ENCODE measurements at regions not wholly inside any gene's neighbourhood (a gene's known extent, or its start where the extent isn't known, plus 50 kb on each side); places are given as distances from the start of the nearest gene placed in this dataset.

DNA sequence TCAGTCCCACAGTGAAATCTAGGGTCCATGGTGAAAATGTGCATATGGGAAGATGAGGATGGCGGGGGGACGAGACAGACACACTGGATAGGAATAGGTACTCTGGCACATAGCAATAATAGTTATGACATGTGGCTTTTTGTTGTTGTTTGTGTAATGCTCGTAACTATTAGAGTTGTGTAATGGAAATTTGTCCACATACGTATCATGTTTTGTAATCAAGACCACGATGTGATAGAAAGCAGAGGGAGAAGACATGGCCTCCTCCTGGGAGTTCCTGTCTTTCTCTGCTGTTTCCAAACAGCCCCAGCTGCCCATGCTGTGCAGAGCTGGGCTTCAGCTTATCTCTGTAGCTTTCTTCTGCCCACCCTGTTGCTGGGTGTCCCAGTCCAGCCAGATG is 185.3 kb upstream of the TMTC4 start:
- Histone ChIP-seq H4K5ac (ENCODE audit: insufficient read length, low read depth, low read length) (no peak overlapping the region), H3K27ac (ENCODE audit: low read depth, low read length) (no peak overlapping the region), H3K4me2 (ENCODE audit: insufficient read depth in 1 of 2, low read depth in 2 of 2, low read length in 2 of 2) (no peak overlapping the region), H2BK5ac (ENCODE audit: low read depth, low read length) (no peak overlapping the region), H3K14ac (ENCODE audit: insufficient read length) (no peak overlapping the region), H3K56ac (replicated peaks; ENCODE audit: insufficient read length, low read depth, low read length) (no peak overlapping the region), H3K23ac (ENCODE audit: insufficient read length) (no peak overlapping the region), H3K9me3 (ENCODE audit: insufficient read depth in 2 of 2, low read depth in 1 of 2, low read length in 1 of 2) (no peaks in the 10 kb centered on the region), H3K27me3 (replicated peaks in 1 of 4; ENCODE audit: control insufficient read depth in 3 of 4, extremely low read depth in 1 of 4, insufficient read depth in 3 of 4, low read length in 3 of 4) (no peaks in the 10 kb centered on the region), H3K4ac (replicated peaks; ENCODE audit: insufficient read length, low read depth, low read length) (no peak overlapping the region), H3K4me1 (replicated peaks in 1 of 4; ENCODE audit: control insufficient read depth in 3 of 4, insufficient read depth in 4 of 4, low read length in 3 of 4) (no peaks in the 10 kb centered on the region), H3K23me2 (ENCODE audit: low read depth, low read length) (no peaks in the 10 kb centered on the region), H2BK20ac (ENCODE audit: low read length) (no peak overlapping the region), H3K18ac (ENCODE audit: extremely low read depth, low read length) (no peak overlapping the region), H2AFZ (ENCODE audit: low read length) (no peak overlapping the region), H2BK12ac (ENCODE audit: low read depth, low read length) (no peak overlapping the region), H3K36me3 (ENCODE audit: control insufficient read depth in 2 of 4, insufficient read depth in 4 of 4, low read length in 3 of 4) (no peaks in the 10 kb centered on the region), H3K4me3 (ENCODE audit: extremely low read depth in 1 of 4, insufficient read depth in 2 of 4, low read depth in 3 of 4, low read length in 4 of 4) (no peak overlapping the region), H4K8ac (ENCODE audit: extremely low read depth, insufficient read depth, low read length) (no peak overlapping the region), H4K91ac (replicated peaks; ENCODE audit: insufficient read length, low read length) (no peak overlapping the region), H4K20me1 (replicated peaks in 1 of 2; ENCODE audit: control insufficient read depth in 1 of 2, insufficient read depth in 2 of 2, low read length in 2 of 2) (no peaks in the 10 kb centered on the region), H2BK120ac (replicated peaks; ENCODE audit: low read depth, low read length) (no peak overlapping the region), H2AK5ac (ENCODE audit: low read depth, low read length) (no peak overlapping the region), H3K79me2 (ENCODE audit: control insufficient read depth in 1 of 2, insufficient read depth in 2 of 2, low read length in 2 of 2) (no peaks in the 10 kb centered on the region), H3K9ac (replicated peaks in 1 of 4; ENCODE audit: extremely low read depth in 1 of 4, low read depth in 3 of 4, low read length in 3 of 4) (no peak overlapping the region), H2BK15ac (ENCODE audit: low read length) (no peak overlapping the region), H3K79me1 (ENCODE audit: low read depth, low read length) (no peaks in the 10 kb centered on the region)
- ChIA-PET POLR2A (ENCODE audit: partially characterized antibody) (no interaction called here), CTCF (ENCODE audit: partially characterized antibody) (interaction anchor here (0.6 kb wide), 1 partner anchor 166 kb away, joined by 3 read pairs; no protein-coding TSS in a partner anchor)
- no peak for FAIRE-seq
- DNase-seq (ENCODE audit: low read depth in 1 of 2, low spot score in 2 of 2): no peak
- 89% methylated on average over 5 of the region's 5 CpGs; no CpG with 5 or more reads in 1 of the 2 experiments for WGBS, 2 experiments (ENCODE audit: extremely low coverage in 1 of 2, insufficient coverage in 1 of 2, insufficient read length in 1 of 2, insufficient replicate concordance in 2 of 2, low coverage in 1 of 2, low lambda C conversion rate in 2 of 2, missing lambda C conversion rate in 1 of 2)
- TF ChIP-seq, protein P1, sequence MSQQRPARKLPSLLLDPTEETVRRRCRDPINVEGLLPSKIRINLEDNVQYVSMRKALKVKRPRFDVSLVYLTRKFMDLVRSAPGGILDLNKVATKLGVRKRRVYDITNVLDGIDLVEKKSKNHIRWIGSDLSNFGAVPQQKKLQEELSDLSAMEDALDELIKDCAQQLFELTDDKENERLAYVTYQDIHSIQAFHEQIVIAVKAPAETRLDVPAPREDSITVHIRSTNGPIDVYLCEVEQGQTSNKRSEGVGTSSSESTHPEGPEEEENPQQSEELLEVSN (IDR thresholded peaks at IDR 0.05): no peak
- no peak for TF ChIP-seq CHD2 (IDR thresholded peaks at IDR 0.05; ENCODE audit: low read length)
- TF ChIP-seq CREB1 (IDR thresholded peaks at IDR 0.05): no peak
- TF ChIP-seq CHD1 (IDR thresholded peaks at IDR 0.05; ENCODE audit: low read depth, low read length): no peak
- TF ChIP-seq RBBP5 (IDR thresholded peaks at IDR 0.05; ENCODE audit: borderline replicate concordance, low read depth, low read length): no peak
- TF ChIP-seq, protein P2, sequence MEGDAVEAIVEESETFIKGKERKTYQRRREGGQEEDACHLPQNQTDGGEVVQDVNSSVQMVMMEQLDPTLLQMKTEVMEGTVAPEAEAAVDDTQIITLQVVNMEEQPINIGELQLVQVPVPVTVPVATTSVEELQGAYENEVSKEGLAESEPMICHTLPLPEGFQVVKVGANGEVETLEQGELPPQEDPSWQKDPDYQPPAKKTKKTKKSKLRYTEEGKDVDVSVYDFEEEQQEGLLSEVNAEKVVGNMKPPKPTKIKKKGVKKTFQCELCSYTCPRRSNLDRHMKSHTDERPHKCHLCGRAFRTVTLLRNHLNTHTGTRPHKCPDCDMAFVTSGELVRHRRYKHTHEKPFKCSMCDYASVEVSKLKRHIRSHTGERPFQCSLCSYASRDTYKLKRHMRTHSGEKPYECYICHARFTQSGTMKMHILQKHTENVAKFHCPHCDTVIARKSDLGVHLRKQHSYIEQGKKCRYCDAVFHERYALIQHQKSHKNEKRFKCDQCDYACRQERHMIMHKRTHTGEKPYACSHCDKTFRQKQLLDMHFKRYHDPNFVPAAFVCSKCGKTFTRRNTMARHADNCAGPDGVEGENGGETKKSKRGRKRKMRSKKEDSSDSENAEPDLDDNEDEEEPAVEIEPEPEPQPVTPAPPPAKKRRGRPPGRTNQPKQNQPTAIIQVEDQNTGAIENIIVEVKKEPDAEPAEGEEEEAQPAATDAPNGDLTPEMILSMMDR (IDR thresholded peaks at IDR 0.05; ENCODE audit: control extremely low read depth in 1 of 3, insufficient read depth in 1 of 3, low read depth in 1 of 3, low read length in 3 of 3): no peak
- TF ChIP-seq RFX5 (IDR thresholded peaks at IDR 0.05; ENCODE audit: borderline replicate concordance, low read depth, low read length): no peak
- TF ChIP-seq CBX8 (IDR thresholded peaks at IDR 0.05; ENCODE audit: borderline replicate concordance, low read depth, low read length): no peak
- TF ChIP-seq TCF12 (IDR thresholded peaks at IDR 0.05; ENCODE audit: low read depth, low read length): no peak
- TF ChIP-seq SP1 (IDR thresholded peaks at IDR 0.05; ENCODE audit: low read depth, low read length): no peak
- TF ChIP-seq YY1 (IDR thresholded peaks at IDR 0.05; ENCODE audit: low read depth, low read length): no peak
- TF ChIP-seq KDM5A (IDR thresholded peaks at IDR 0.05; ENCODE audit: low read length): no peak
- TF ChIP-seq NANOG (IDR thresholded peaks at IDR 0.05; ENCODE audit: insufficient read depth, low read depth, low read length, poor library complexity, severe bottlenecking): no peak
